DMS 273 (cell line): ENCODE measurements at regions not wholly inside any gene's neighbourhood (a gene's known extent, or its start where the extent isn't known, plus 50 kb on each side); places are given as distances from the start of the nearest gene placed in this dataset.
"Not testable (repeated sequence)": the region's sequence is repeated elsewhere in the genome, so short reads cannot be mapped to it uniquely, and the experiment has no call there.

Source experiments
- DNase-seq: peaks from one replicate; lab custom pipeline; 2025; ENCODE audit not compliant: unreplicated experiment; lab: John Stamatoyannopoulos, UW

DNA sequence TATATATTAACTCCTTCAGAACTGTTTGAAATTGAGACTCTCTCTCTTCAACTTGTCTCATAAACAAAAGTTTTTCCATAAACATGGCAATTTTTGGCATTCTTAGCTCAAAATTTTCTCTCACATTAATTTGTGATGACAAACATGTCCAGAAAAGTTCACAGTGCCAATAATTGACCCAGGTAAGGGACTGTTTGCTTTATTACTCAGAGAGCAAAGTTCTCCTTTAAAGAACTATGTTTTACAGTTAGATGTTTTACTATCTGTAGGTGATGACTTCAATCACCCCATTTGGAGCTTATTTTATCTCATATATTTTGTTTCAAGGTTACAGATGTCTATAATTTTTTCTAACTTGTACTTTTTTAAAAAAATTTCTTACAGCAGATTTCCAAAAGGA is 855.6 kb downstream of the SLC16A7 start:
- no peak for DNase-seq

DNA sequence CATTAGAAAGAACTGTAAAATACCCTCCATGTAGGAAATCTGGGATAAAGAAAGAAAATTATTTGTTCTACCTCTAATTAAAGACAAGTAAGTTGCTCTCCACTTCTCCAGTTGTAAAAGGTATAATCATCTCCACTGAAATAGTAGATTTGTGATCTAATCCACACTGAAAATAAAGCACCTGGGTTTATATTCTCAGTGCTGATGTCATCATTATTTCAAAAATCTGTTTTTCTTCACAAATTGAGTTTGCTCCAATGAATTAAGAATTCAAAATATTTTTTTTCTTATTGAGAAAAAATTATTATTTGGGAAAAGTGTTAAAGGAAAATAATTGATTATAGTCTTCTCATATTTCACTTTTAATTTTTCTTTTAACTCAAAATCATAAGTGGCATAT is 869.2 kb downstream of the SLC16A7 start:
- no peak for DNase-seq

GRCh38 chr12:60468546-60468945 is 872.7 kb downstream of the SLC16A7 start:
- DNase-seq, result no peak

DNA sequence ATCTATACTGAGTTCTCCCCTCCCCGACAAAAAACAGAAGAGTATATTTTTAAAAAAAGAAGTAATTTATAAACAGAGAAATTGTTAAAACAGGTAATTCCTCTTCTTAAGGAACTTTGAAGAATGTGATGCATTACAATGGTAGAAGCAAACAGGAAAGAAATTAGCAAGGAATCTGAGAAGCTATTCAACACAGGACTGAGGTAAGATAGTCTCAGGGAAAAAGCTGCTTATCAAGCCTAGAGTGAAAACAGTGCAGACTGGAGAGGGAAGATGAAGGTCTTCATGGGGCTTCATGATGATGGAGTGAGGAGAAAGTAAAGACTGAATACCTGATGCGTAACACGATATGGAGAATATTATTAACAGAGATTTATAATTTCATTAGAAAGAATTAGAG is 880.0 kb downstream of the SLC16A7 start:
- DNase-seq, result no peak

DNA sequence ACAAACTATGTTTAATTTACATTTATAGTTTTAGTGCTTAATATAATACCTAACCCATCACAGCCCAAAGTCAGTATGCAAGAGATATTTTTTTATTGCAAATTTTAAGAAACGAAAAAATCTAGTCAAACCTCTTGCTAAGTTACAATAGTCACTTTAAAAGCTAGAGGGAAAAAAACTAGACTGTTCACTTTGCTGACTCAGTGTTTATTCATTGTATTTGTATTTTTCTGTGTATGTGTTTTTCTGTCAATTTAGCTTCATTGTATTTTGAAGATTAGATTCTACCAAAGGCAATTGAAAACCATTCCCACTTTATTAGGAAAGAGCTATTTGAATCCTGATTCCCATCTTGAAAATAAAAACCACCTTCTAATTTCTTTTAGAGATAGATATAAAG is 891.5 kb downstream of the SLC16A7 start:
- DNase-seq, result no peak

DNA sequence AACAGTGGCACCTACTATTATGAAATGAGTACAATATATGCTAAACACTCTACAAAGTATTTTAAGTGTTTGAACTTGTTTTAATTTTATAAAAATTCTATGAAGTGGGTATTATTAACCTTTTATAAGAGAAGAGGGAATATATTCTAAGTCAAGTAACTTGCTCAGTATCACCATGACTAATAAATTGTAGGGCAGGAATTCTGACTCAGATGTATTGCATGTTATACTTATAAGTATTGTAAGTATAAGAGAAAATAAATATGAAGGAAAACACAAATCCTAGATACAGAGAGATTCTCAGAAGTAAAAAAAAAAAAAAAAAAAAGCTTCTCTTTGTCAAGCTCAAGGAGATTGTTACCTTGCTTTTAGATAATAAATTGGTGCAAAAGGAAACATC is 893.2 kb downstream of the SLC16A7 start:
- DNase-seq, result no peak

- DNase-seq, result peak; percentile 58
Measured at GRCh38 chr12:60494244-60494643, 898.4 kb downstream of the SLC16A7 start.

- no peak for DNase-seq
Measured at GRCh38 chr12:60498656-60499055, 902.8 kb downstream of the SLC16A7 start.

- DNase-seq, result peak; percentile 29
Measured at GRCh38 chr12:60501124-60501729, 905.4 kb downstream of the SLC16A7 start.

- peak; percentile 3 for DNase-seq
Measured at GRCh38 chr12:60522684-60523400, 927.0 kb downstream of the SLC16A7 start.

DNA sequence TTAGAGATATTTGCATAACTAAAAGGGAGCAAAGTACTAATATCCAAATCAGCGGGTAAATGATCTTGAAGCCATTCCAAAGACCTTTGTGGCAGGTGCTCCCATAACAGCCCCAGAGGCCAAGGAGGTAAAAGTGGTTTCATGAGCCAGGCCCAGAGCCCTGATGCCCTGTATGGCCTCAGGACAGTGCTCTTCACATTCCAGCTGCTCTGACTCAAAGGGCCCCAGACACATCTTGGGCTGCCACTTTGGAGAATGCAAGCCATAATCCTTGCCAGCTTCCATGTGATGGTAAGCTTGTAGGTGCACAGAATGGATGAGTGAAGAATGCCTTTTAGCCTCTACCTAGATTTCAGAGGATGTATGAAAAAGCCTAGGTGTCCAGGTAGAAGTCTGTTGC is 933.4 kb downstream of the SLC16A7 start:
- no peak for DNase-seq

- DNase-seq, result no peak
Measured at GRCh38 chr12:60529723-60530122, 933.9 kb downstream of the SLC16A7 start.

DNA sequence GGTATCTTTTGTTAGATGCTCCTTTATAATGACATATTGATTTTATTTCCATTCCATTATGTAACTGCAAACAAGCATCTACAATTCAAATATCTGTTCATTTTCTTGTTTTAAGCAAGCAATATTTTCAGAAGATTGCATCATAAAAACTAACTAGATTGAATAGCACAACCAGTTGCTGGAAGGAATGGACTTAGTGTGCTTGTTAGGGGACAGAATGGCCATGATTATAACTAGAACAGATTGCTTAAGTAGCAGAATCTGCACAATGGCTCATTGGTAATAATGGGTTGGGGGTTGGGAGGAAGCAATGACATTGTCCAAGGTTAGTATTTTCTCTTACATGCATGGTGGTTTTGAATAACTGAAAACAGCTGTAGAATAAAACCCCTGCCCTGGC is 939.5 kb downstream of the SLC16A7 start:
- no peak for DNase-seq

DNA sequence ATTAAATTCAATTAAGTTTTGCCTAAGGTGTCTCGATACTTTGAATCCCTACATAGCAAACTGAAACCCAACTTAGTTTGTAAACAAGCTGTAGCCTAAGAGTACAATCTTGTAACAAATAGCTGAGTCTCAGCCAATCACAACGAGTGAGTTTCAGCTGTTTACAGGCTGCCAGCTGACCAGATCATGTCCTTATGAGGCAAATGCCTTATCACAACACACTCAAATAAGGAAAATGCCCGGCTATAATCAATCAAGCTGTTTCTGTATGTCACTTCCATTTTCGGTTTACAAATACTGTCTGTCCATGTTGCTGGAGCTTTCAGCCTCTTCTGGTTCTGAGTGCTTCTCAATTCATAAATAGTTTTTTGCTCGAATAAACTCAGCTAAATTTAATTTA is 943.8 kb downstream of the SLC16A7 start:
- DNase-seq, result no peak

DNA sequence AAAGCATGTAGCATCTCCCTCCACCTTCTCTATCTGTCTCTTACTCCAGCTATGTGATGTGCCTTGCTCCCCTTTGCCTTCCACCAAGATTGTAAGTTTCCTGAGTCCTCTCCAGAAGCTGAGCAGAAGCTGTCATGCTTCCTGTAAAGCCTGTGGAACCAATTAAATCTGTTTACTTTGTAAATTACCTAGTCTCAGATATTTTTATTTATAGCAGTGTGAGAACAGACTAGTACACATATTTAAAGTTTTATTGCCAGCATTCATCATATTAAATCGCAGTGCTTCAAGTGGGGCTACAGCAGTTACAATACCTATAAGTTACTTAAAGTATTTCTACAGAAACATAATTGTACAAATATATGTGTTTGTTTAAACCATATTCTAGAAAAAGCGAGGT is 973.1 kb downstream of the SLC16A7 start:
- DNase-seq, result no peak

DNA sequence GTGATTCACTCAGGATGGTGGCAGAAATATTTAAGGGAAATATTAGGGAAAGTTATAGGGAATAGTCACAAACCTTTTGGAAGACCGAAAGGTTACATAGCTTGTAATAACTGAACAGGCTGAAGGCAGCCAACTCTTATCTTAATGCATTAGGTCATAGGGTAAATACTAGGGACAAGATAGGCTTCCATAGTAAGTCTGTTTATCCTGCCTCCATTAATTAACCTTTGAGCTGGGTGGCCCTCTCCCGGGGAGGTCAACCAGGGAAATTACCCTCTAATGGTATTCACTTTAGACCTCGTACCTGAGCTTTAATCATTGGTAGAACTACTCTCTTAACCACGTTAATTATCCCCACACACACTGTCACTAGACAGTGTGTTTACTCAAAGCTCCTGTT is 981.8 kb downstream of the SLC16A7 start:
- no peak for DNase-seq

DNA sequence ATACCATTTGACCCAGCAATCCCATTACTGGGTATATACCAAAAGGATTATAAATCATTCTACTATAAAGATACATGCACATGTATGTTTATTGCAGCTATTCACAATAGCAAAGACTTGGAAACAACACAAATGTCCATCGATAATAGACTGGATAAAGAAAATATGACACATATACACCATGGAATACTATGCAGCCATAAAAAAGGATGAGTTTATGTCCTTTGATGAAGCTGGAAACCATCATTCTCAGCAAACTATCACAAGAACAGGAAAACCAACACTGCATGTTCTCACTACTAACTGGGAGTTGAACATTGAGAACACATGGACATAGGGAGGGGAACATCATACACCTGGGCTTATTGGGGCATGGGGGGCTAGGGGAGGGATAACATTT is 991.8 kb downstream of the SLC16A7 start:
- not testable (repeated sequence) for DNase-seq

GRCh38 chr12:60594035-60594711 is 998.3 kb downstream of the SLC16A7 start:
- no peak for DNase-seq

- DNase-seq, result no peak
Measured at GRCh38 chr12:60602601-60603000, 1006.8 kb downstream of the SLC16A7 start.

DNA sequence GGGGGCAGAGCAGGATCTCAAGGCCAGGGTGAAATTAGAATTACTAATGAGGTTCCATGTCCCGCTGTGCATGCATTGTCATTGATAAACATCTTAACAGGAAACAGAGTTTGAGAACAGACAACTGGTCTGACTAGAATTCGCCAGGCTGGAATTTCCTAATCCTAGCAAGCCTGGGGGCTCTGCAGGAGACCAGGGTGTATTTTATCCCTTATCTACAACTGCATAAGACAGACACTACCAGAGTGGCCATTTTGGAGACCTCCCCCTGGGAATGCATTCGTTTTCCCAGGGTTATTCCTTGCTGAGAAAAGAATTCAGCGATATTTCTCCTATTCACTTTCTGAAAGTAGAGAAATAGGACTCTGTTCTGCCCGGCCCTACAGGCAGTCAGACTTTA is 1007.6 kb downstream of the SLC16A7 start:
- DNase-seq, result peak; percentile 3

DNA sequence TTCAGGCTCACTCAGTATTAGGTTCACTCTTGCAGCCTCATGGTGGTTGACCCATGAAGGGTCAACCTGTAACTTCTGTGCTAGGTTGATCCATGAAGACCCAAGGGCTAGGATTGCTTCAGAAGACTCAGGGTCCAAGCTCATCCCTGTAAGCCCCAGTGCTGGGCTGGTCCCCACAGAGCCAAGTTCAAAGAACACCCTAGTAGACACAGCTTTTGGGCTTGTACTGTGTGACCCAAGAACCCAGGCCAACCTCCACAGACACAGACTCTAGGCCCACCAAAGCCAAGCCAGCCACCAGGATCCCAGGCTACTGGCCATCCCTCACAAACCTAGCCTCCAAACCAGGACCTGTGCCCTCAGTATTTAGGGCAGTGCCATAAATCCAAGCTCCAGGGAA is 1020.6 kb downstream of the SLC16A7 start:
- no peak for DNase-seq

GRCh38 chr12:60630796-60631195 is 1035.0 kb downstream of the SLC16A7 start:
- no peak for DNase-seq
